Osteocyte (in vitro differentiated cells): ENCODE measurements at regions not wholly inside any gene's neighbourhood (a gene's known extent, or its start where the extent isn't known, plus 50 kb on each side); places are given as distances from the start of the nearest gene placed in this dataset.

ENCODE experiments used
- DNase-seq: peaks from one replicate; pipeline ENCODE4 v3.0.0; 2021; ENCODE audit warnings: mixed read lengths; ENCODE audit not compliant: unreplicated experiment; ENCODE audit errors: extremely low spot score
- H3K27ac Mint-ChIP-seq: one replicate; pipeline ENCODE4 v1.8.0; 2021; ENCODE audit warnings: mild to moderate bottlenecking, mixed read lengths; ENCODE audit not compliant: unreplicated experiment
- H3K27me3 Mint-ChIP-seq: one replicate; pipeline ENCODE4 v1.8.0; 2021; ENCODE audit warnings: mixed read lengths; ENCODE audit not compliant: unreplicated experiment
- H3K36me3 Mint-ChIP-seq: one replicate; pipeline ENCODE4 v1.8.0; 2021; ENCODE audit warnings: mixed read lengths; ENCODE audit not compliant: unreplicated experiment
- H3K4me1 Mint-ChIP-seq: one replicate; pipeline ENCODE4 v1.8.0; 2021; ENCODE audit warnings: mixed read lengths; ENCODE audit not compliant: unreplicated experiment
- H3K4me3 Mint-ChIP-seq: one replicate; pipeline ENCODE4 v1.8.0; 2021; ENCODE audit warnings: mild to moderate bottlenecking, moderate library complexity, mixed read lengths; ENCODE audit not compliant: unreplicated experiment
- H3K9me3 Mint-ChIP-seq: one replicate; pipeline ENCODE4 v1.8.0; 2021; ENCODE audit warnings: mixed read lengths; ENCODE audit not compliant: unreplicated experiment
- TF ChIP-seq, protein P1 (sequence below): fragments of 200-600 bp; sonication (generic); IDR thresholded peaks from 2 replicates; pipeline ENCODE4 v1.5.0; 2021; ENCODE audit warnings: antibody characterized with exemption, mild to moderate bottlenecking, moderate library complexity

DNA sequence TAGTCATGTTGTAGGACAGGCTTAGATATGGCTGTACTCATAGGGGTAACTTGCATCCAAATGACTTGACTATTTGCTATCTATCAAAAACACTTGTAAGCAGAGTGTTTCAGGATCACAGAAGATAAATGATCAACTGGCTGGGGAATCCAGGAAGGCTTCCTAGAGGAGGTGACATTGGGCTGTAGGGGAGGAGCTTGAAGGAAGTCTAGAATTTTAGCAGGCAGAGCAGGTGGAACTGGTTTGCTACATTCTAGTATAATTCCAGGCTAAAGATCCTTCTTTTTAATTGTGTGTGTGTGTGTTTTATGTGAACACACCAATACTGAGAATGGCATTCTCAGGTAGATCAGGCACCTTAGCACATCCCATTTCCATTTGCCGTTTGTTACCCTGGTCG lies 380.3 kb downstream of the MCTP2 start:
- no peak overlapping the region for H3K4me3 Mint-ChIP-seq
- DNase-seq: no peak
- H3K4me1 Mint-ChIP-seq: no peaks in the 10 kb centered on the region
- H3K36me3 Mint-ChIP-seq: no peaks in the 10 kb centered on the region
- no peaks in the 10 kb centered on the region for H3K27me3 Mint-ChIP-seq
- peaks cover 31% of the 10 kb centered on the region for H3K9me3 Mint-ChIP-seq
- H3K27ac Mint-ChIP-seq: no peak overlapping the region
- TF ChIP-seq, protein P1, sequence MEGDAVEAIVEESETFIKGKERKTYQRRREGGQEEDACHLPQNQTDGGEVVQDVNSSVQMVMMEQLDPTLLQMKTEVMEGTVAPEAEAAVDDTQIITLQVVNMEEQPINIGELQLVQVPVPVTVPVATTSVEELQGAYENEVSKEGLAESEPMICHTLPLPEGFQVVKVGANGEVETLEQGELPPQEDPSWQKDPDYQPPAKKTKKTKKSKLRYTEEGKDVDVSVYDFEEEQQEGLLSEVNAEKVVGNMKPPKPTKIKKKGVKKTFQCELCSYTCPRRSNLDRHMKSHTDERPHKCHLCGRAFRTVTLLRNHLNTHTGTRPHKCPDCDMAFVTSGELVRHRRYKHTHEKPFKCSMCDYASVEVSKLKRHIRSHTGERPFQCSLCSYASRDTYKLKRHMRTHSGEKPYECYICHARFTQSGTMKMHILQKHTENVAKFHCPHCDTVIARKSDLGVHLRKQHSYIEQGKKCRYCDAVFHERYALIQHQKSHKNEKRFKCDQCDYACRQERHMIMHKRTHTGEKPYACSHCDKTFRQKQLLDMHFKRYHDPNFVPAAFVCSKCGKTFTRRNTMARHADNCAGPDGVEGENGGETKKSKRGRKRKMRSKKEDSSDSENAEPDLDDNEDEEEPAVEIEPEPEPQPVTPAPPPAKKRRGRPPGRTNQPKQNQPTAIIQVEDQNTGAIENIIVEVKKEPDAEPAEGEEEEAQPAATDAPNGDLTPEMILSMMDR: no peak

DNA sequence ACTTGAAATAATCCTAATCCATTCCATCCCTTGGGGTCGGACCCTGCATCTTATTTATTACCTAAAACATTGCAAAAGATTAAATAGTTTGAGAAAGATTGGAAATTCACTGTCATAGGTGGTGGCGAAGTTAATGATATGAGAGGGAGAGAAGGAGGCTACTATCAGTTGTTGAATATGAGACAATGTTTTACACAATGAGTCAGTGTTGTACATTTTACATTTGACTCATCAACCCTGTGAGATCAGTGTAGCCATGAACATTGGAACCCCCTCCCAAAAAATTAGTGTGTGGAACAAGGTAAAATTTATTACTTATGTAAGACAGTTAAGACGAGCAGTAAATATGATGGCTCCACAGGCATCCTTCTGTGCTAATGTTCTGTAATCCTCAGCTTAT lies 384.3 kb downstream of the MCTP2 start:
- Mint-ChIP-seq H3K4me1 (no peaks in the 10 kb centered on the region), H3K4me3 (no peak overlapping the region), H3K36me3 (no peaks in the 10 kb centered on the region), H3K9me3 (peaks cover 32% of the 10 kb centered on the region), H3K27me3 (no peaks in the 10 kb centered on the region), H3K27ac (no peak overlapping the region)
- TF ChIP-seq, protein P1: no peak
- no peak for DNase-seq

DNA sequence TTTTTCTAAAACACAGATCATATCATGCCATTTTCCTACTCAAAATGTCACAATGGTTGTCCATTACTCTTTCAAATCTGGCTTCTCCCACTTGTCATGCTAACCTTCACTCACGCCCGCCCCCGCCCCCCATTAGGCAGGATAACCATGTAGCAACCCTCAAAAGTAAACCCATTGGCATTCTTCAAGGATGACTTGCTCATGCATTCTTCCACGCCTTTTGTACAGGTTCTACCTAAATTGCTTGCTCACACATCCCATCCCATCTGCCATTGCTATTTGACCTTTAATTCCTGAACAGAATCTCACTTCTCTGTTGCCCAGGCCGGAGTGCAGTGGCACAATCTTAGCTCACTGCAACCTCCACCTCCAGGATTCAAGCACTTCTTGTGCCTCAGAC lies 389.3 kb downstream of the MCTP2 start:
- H3K36me3 Mint-ChIP-seq: no peaks in the 10 kb centered on the region
- no peaks in the 10 kb centered on the region for H3K27me3 Mint-ChIP-seq
- no peaks in the 10 kb centered on the region for H3K4me1 Mint-ChIP-seq
- no peak for DNase-seq
- no peak overlapping the region for H3K27ac Mint-ChIP-seq
- TF ChIP-seq, protein P1: no peak
- no peak overlapping the region for H3K4me3 Mint-ChIP-seq
- H3K9me3 Mint-ChIP-seq: peaks cover 15% of the 10 kb centered on the region

DNA sequence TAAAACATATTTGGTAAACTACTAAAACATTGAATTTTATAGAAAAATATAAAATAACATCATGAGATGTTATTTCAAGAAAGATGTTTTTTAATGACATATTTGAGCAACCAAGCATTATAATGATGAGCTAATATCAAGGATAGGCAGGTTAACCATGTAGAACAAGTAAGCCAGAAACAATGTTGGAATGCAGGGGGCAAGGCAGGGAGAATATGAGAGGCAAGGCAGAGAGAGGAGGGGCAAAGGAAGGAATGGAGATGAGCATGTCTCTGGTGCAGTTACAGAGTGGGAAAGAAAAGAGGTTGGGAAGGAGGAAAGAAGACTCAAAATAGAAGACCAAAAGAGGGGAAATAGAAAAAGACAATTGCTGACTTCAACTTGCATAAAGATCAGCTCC lies 390.4 kb downstream of the MCTP2 start:
- DNase-seq: no peak
- Mint-ChIP-seq H3K36me3 (no peaks in the 10 kb centered on the region), H3K4me3 (no peak overlapping the region), H3K4me1 (no peaks in the 10 kb centered on the region), H3K27ac (no peak overlapping the region), H3K27me3 (no peaks in the 10 kb centered on the region), H3K9me3 (peaks cover 11% of the 10 kb centered on the region)
- TF ChIP-seq, protein P1: no peak

DNA sequence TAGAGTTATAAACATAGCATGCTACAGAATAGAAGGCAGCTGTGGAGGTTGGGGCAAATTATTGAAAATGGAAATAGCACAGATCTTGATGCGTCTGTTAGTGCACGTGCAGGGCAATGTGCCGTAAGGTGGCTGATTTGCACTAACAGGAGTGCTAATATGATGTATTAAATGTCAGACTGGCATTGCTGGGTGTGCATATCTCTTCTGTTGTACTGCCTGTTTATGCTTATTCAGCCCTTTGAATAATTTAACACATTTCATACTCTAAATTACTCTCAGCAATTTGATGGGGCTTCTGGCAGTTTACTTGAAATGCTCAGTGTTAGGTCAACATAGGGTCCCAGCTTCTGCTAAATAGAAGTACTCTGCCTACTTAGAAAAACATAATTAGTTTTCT lies 395.6 kb downstream of the MCTP2 start:
- H3K27ac Mint-ChIP-seq: no peak overlapping the region
- no peak overlapping the region for H3K4me3 Mint-ChIP-seq
- no peaks in the 10 kb centered on the region for H3K36me3 Mint-ChIP-seq
- no peak for DNase-seq
- TF ChIP-seq, protein P1: no peak
- no peaks in the 10 kb centered on the region for H3K9me3 Mint-ChIP-seq
- H3K27me3 Mint-ChIP-seq: no peaks in the 10 kb centered on the region
- no peaks in the 10 kb centered on the region for H3K4me1 Mint-ChIP-seq
